ENCODE measurements at regions not wholly inside any gene's neighbourhood (a gene's known extent, or its start where the extent isn't known, plus 50 kb on each side); places are given as distances from the start of the nearest gene placed in this dataset.

GRCh38 chr4:141340458-141340857 is 119.8 kb downstream of the ZNF330 start:
- Histone ChIP-seq H3K27me3 (no peaks in the 10 kb centered on the region), H3K4me1 (peaks cover 28 to 37% of the 10 kb centered on the region in 2 donors), H3K36me3 (no peaks in the 10 kb centered on the region), H3K4me3 (replicated peaks in 1 of 3) (no peak overlapping the region), H3K27ac (peak overlapping the region; percentile 87 to 90 (median 89)), H3K9me3 (no peaks in the 10 kb centered on the region)
- intact Hi-C loops (cut with DNase I): no loop called here
- TF ChIP-seq, protein P1, sequence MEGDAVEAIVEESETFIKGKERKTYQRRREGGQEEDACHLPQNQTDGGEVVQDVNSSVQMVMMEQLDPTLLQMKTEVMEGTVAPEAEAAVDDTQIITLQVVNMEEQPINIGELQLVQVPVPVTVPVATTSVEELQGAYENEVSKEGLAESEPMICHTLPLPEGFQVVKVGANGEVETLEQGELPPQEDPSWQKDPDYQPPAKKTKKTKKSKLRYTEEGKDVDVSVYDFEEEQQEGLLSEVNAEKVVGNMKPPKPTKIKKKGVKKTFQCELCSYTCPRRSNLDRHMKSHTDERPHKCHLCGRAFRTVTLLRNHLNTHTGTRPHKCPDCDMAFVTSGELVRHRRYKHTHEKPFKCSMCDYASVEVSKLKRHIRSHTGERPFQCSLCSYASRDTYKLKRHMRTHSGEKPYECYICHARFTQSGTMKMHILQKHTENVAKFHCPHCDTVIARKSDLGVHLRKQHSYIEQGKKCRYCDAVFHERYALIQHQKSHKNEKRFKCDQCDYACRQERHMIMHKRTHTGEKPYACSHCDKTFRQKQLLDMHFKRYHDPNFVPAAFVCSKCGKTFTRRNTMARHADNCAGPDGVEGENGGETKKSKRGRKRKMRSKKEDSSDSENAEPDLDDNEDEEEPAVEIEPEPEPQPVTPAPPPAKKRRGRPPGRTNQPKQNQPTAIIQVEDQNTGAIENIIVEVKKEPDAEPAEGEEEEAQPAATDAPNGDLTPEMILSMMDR (IDR thresholded peaks at IDR 0.05): no peak
- TF ChIP-seq POLR2A (IDR thresholded peaks at IDR 0.05): no peak
- 90 to 96% methylated on average over 2 of the region's 2 CpGs for WGBS, 2 donors
- no peak for DNase-seq

- intact Hi-C loops (cut with DNase I): no loop called here
- DNase-seq: peak; percentile 49 to 53
- Histone ChIP-seq H3K36me3 (no peaks in the 10 kb centered on the region), H3K4me3 (replicated peaks in 1 of 3) (no peak overlapping the region), H3K4me1 (peaks cover 6 to 27% of the 10 kb centered on the region in 2 donors), H3K27ac (no peak overlapping the region), H3K9me3 (no peaks in the 10 kb centered on the region), H3K27me3 (no peaks in the 10 kb centered on the region)
- no peak for TF ChIP-seq POLR2A (IDR thresholded peaks at IDR 0.05)
- TF ChIP-seq, protein P1 (IDR thresholded peaks at IDR 0.05): peak; percentile 16 to 80 (median 60)
- WGBS, 2 donors: 2 to 3% methylated on average over 1 of the region's 1 CpG
Measured at GRCh38 chr4:141346144-141346543, 125.4 kb downstream of the ZNF330 start.

DNA sequence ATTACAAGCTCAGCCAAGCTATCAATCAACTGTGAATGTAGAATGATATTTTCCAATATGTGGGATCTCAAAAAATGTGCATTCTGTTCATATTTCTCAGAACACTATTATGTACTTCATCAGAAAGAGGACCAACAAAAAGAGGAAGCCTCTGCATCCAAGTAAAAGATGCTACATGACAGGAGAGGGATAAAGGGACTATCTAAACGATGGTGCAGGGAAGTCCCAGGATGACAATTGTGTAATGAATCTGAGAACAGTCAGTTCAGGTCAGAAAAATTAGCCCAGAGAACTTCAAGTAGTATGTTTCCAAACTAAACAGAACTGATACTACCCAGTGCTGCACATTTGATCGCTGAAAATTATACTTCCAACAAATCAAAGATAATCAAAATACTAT is 127.0 kb downstream of the ZNF330 start:
- Histone ChIP-seq H3K4me1 (peaks cover 6 to 29% of the 10 kb centered on the region in 2 donors), H3K36me3 (no peaks in the 10 kb centered on the region), H3K27me3 (no peaks in the 10 kb centered on the region), H3K4me3 (replicated peaks in 1 of 3) (no peak overlapping the region), H3K9me3 (no peaks in the 10 kb centered on the region), H3K27ac (peak overlapping the region in 1 of 3 donors; percentile 40)
- intact Hi-C loops (cut with DNase I): no loop called here
- no peak for DNase-seq
- WGBS, 2 donors: 73 to 77% methylated on average over 2 of the region's 2 CpGs
- TF ChIP-seq POLR2A (IDR thresholded peaks at IDR 0.05): no peak
- TF ChIP-seq, protein P1 (IDR thresholded peaks at IDR 0.05): no peak

DNA sequence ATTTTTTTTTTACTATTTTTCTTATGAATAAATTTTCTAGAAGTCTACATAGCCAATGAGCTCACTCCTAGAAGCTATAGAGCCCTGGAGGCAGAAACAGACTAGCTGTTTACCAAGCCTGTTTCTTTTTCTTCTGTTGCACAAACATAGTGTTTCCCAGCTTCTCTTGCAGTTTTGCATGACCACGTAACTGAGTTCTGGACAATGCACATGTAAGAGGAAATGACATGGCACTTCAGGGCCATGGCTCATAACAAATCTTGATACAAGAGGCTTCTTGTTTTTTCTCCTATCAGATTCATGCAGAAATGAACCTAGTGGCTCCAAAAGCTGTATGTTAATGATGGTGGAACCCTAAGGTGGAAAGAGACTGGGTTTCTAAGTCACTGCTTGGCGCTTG is 127.4 kb downstream of the ZNF330 start:
- H3K4me3 ChIP-seq (replicated peaks in 1 of 3): no peak overlapping the region
- peak; percentile 38 to 41 for DNase-seq
- H3K9me3 ChIP-seq: no peaks in the 10 kb centered on the region
- no peaks in the 10 kb centered on the region for H3K36me3 ChIP-seq
- intact Hi-C loops (cut with DNase I): no loop called here
- TF ChIP-seq, protein P1 (IDR thresholded peaks at IDR 0.05): no peak
- no peak for TF ChIP-seq POLR2A (IDR thresholded peaks at IDR 0.05)
- no peaks in the 10 kb centered on the region for H3K27me3 ChIP-seq
- 53 to 54% methylated on average over 2 of the region's 2 CpGs for WGBS, 2 donors
- H3K27ac ChIP-seq: peak overlapping the region; percentile 8 to 62 (median 52)
- H3K4me1 ChIP-seq: peaks cover 6 to 34% of the 10 kb centered on the region in 2 donors

DNA sequence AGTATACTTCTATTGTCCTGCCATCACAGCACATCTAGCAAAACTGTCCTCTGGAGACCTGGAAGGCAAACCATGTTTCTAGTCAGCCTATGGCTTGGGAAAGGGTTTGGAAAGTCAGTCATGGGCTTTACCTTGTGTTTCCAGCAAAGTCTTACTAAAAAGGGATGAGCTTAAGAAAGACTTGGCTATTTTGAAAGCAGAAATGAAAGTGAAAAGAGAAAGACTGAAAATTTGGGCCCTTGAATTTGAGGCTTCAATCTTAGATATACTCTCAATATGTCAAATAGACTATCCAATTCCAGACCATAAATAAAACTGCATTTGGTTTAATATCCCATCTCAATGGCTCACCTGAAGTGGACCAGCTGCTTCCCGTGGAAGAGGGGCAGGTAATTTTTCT is 127.9 kb downstream of the ZNF330 start:
- peaks cover 6 to 34% of the 10 kb centered on the region in 2 donors for H3K4me1 ChIP-seq
- no peak for DNase-seq
- intact Hi-C loops (cut with DNase I): no loop called here
- H3K27ac ChIP-seq: peak overlapping the region; percentile 8 to 62 (median 52)
- no peak overlapping the region for H3K4me3 ChIP-seq (replicated peaks in 1 of 3)
- TF ChIP-seq, protein P1 (IDR thresholded peaks at IDR 0.05): no peak
- TF ChIP-seq POLR2A (IDR thresholded peaks at IDR 0.05): no peak
- 41 to 50% methylated on average over 1 of the region's 1 CpG for WGBS, 2 donors
- no peaks in the 10 kb centered on the region for H3K27me3 ChIP-seq
- H3K9me3 ChIP-seq: no peaks in the 10 kb centered on the region
- no peaks in the 10 kb centered on the region for H3K36me3 ChIP-seq

Measured in thyroid gland (tissue), 4 donors.